BLaER1 treated with 17β-estradiol and CSF1 and Interleukin-3, amounts not matched to agents 10 nM and 100 nM (cell line): ENCODE measurements at regions not wholly inside any gene's neighbourhood (a gene's known extent, or its start where the extent isn't known, plus 50 kb on each side); places are given as distances from the start of the nearest gene placed in this dataset.

Experiments
- H3K27ac ChIP-seq, 11 experiments: shearing (Covaris generic); formaldehyde crosslinking; 2 replicates each; pipeline ENCODE4 v1.8.1; 2022
- H3K27me3 ChIP-seq, 11 experiments: shearing (Covaris generic); formaldehyde crosslinking; 2 replicates each; pipeline ENCODE4 v1.8.1; 2022
- H3K36me3 ChIP-seq, 11 experiments: shearing (Covaris generic); formaldehyde crosslinking; 2 replicates each; pipeline ENCODE4 v1.8.1; 2022
- H3K4me1 ChIP-seq, 10 experiments: shearing (Covaris generic); formaldehyde crosslinking; 2 replicates each; pipeline ENCODE4 v1.8.1; 2022
- H3K4me2 ChIP-seq, 11 experiments: shearing (Covaris generic); formaldehyde crosslinking; 2 replicates each; pipeline ENCODE4 v1.8.1; 2022
- H3K4me3 ChIP-seq, 10 experiments: shearing (Covaris generic); formaldehyde crosslinking; 2 replicates each; pipeline ENCODE4 v1.8.1; 2022
- H3K9ac ChIP-seq, 11 experiments: shearing (Covaris generic); formaldehyde crosslinking; 2 replicates each; pipeline ENCODE4 v1.8.1; 2022
- H3K9me3 ChIP-seq, 11 experiments: shearing (Covaris generic); formaldehyde crosslinking; replicated peaks in 1 of 11; 2 replicates each; pipeline ENCODE4 v1.8.1; 2022
- H4K20me1 ChIP-seq, 11 experiments: shearing (Covaris generic); formaldehyde crosslinking; 2 replicates each; pipeline ENCODE4 v1.8.1; 2022
- Cebpa-rat ChIP-seq, 11 experiments: shearing (Covaris generic); IDR thresholded peaks; 2 replicates each; pipeline ENCODE4 v1.8.1; 2022

- H3K4me1 ChIP-seq = no peaks in the 10 kb centered on the region
- H3K27ac ChIP-seq = no peak overlapping the region
- H3K4me2 ChIP-seq = no peak overlapping the region
- H3K9me3 ChIP-seq = no peaks in the 10 kb centered on the region
- H4K20me1 ChIP-seq = no peaks in the 10 kb centered on the region
- H3K36me3 ChIP-seq = no peaks in the 10 kb centered on the region
- no peak overlapping the region for H3K9ac ChIP-seq
- no peaks in the 10 kb centered on the region for H3K27me3 ChIP-seq
- no peak for TF ChIP-seq Cebpa-rat (IDR thresholded peaks at IDR 0.05)
- no peak overlapping the region for H3K4me3 ChIP-seq
These were observed 51.0 kb downstream of the FAT4 start for GRCh38 chr4:125365731-125366130.

- Histone ChIP-seq H3K27ac (no peak overlapping the region), H3K9me3 (no peaks in the 10 kb centered on the region), H3K4me3 (no peak overlapping the region), H4K20me1 (no peaks in the 10 kb centered on the region), H3K36me3 (no peaks in the 10 kb centered on the region), H3K4me2 (no peak overlapping the region), H3K9ac (no peak overlapping the region), H3K27me3 (no peaks in the 10 kb centered on the region), H3K4me1 (no peaks in the 10 kb centered on the region)
- TF ChIP-seq Cebpa-rat (IDR thresholded peaks at IDR 0.05) = no peak
These were observed 53.4 kb downstream of the FAT4 start for GRCh38 chr4:125368146-125368545.

- no peak overlapping the region for H3K27ac ChIP-seq
- no peak overlapping the region for H3K4me2 ChIP-seq
- H3K4me3 ChIP-seq = no peak overlapping the region
These were observed 53.9 kb downstream of the FAT4 start for GRCh38 chr4:125368671-125369081.

GRCh38 chr4:125369098-125369497, 54.3 kb downstream of the FAT4 start:
- Histone ChIP-seq H3K9me3 (no peaks in the 10 kb centered on the region), H3K9ac (no peak overlapping the region), H3K4me3 (no peak overlapping the region), H3K4me2 (no peak overlapping the region), H3K4me1 (no peaks in the 10 kb centered on the region), H3K27ac (no peak overlapping the region), H3K27me3 (no peaks in the 10 kb centered on the region), H4K20me1 (no peaks in the 10 kb centered on the region), H3K36me3 (no peaks in the 10 kb centered on the region)
- TF ChIP-seq Cebpa-rat (IDR thresholded peaks at IDR 0.05) = no peak

More at GRCh38 chr4:125368671-125369081, 53.9 kb downstream of the FAT4 start:
- Histone ChIP-seq H3K27me3 (no peaks in the 10 kb centered on the region), H3K36me3 (no peaks in the 10 kb centered on the region), H3K4me1 (no peaks in the 10 kb centered on the region), H4K20me1 (no peaks in the 10 kb centered on the region), H3K9ac (no peak overlapping the region), H3K9me3 (no peaks in the 10 kb centered on the region)
- TF ChIP-seq Cebpa-rat (IDR thresholded peaks at IDR 0.05) = no peak

- H4K20me1 ChIP-seq = no peaks in the 10 kb centered on the region
These were observed 55.7 kb downstream of the FAT4 start for GRCh38 chr4:125370478-125370877.

GRCh38 chr4:125382995-125383394, 68.2 kb downstream of the FAT4 start:
- no peak overlapping the region for H3K4me2 ChIP-seq
- no peak overlapping the region for H3K27ac ChIP-seq
- TF ChIP-seq Cebpa-rat (IDR thresholded peaks at IDR 0.05) = no peak
- no peak overlapping the region for H3K4me3 ChIP-seq
- no peaks in the 10 kb centered on the region for H4K20me1 ChIP-seq
- no peaks in the 10 kb centered on the region for H3K36me3 ChIP-seq
- no peaks in the 10 kb centered on the region for H3K27me3 ChIP-seq
- H3K9ac ChIP-seq = no peak overlapping the region
- no peaks in the 10 kb centered on the region for H3K4me1 ChIP-seq
- no peaks in the 10 kb centered on the region for H3K9me3 ChIP-seq

More at GRCh38 chr4:125370478-125370877, 55.7 kb downstream of the FAT4 start:
- Histone ChIP-seq H3K4me3 (no peak overlapping the region), H3K9ac (no peak overlapping the region), H3K27me3 (no peaks in the 10 kb centered on the region), H3K27ac (no peak overlapping the region), H3K9me3 (no peaks in the 10 kb centered on the region), H3K4me1 (no peaks in the 10 kb centered on the region), H3K4me2 (no peak overlapping the region), H3K36me3 (no peaks in the 10 kb centered on the region)
- TF ChIP-seq Cebpa-rat (IDR thresholded peaks at IDR 0.05) = no peak

GRCh38 chr4:125387770-125388169, 73.0 kb downstream of the FAT4 start:
- no peaks in the 10 kb centered on the region for H3K27me3 ChIP-seq
- no peak overlapping the region for H3K27ac ChIP-seq
- TF ChIP-seq Cebpa-rat (IDR thresholded peaks at IDR 0.05) = no peak
- no peaks in the 10 kb centered on the region for H4K20me1 ChIP-seq
- H3K4me1 ChIP-seq = no peaks in the 10 kb centered on the region
- H3K4me3 ChIP-seq = no peak overlapping the region
- H3K4me2 ChIP-seq = no peak overlapping the region
- H3K9ac ChIP-seq = no peak overlapping the region
- H3K36me3 ChIP-seq = no peaks in the 10 kb centered on the region
- no peaks in the 10 kb centered on the region for H3K9me3 ChIP-seq

GRCh38 chr4:125388613-125389012, 73.9 kb downstream of the FAT4 start:
- no peak overlapping the region for H3K27ac ChIP-seq
- no peaks in the 10 kb centered on the region for H3K4me1 ChIP-seq
- no peak overlapping the region for H3K9ac ChIP-seq
- TF ChIP-seq Cebpa-rat (IDR thresholded peaks at IDR 0.05) = no peak
- H4K20me1 ChIP-seq = no peaks in the 10 kb centered on the region
- no peak overlapping the region for H3K4me3 ChIP-seq
- H3K9me3 ChIP-seq = no peaks in the 10 kb centered on the region
- no peaks in the 10 kb centered on the region for H3K36me3 ChIP-seq
- no peak overlapping the region for H3K4me2 ChIP-seq
- H3K27me3 ChIP-seq = no peaks in the 10 kb centered on the region

- Histone ChIP-seq H3K4me1 (no peaks in the 10 kb centered on the region), H3K4me3 (no peak overlapping the region), H3K4me2 (no peak overlapping the region), H3K9me3 (no peaks in the 10 kb centered on the region), H3K27ac (no peak overlapping the region), H3K36me3 (no peaks in the 10 kb centered on the region), H3K27me3 (no peaks in the 10 kb centered on the region), H3K9ac (no peak overlapping the region), H4K20me1 (no peaks in the 10 kb centered on the region)
- TF ChIP-seq Cebpa-rat (IDR thresholded peaks at IDR 0.05) = no peak
These were observed 75.0 kb downstream of the FAT4 start for GRCh38 chr4:125389713-125390112.

GRCh38 chr4:125390126-125390525, 75.4 kb downstream of the FAT4 start:
- H3K9ac ChIP-seq = no peak overlapping the region
- H3K36me3 ChIP-seq = no peaks in the 10 kb centered on the region
- no peaks in the 10 kb centered on the region for H3K4me1 ChIP-seq
- no peak overlapping the region for H3K4me2 ChIP-seq
- no peak for TF ChIP-seq Cebpa-rat (IDR thresholded peaks at IDR 0.05)
- no peaks in the 10 kb centered on the region for H3K27me3 ChIP-seq
- no peak overlapping the region for H3K4me3 ChIP-seq
- H3K27ac ChIP-seq = no peak overlapping the region
- H4K20me1 ChIP-seq = no peaks in the 10 kb centered on the region
- H3K9me3 ChIP-seq = no peaks in the 10 kb centered on the region

- no peak overlapping the region for H3K4me3 ChIP-seq
- H3K4me2 ChIP-seq = no peak overlapping the region
- H3K36me3 ChIP-seq = no peaks in the 10 kb centered on the region
- no peak overlapping the region for H3K9ac ChIP-seq
- H3K27me3 ChIP-seq = no peaks in the 10 kb centered on the region
- H3K4me1 ChIP-seq = no peaks in the 10 kb centered on the region
- no peak overlapping the region for H3K27ac ChIP-seq
- TF ChIP-seq Cebpa-rat (IDR thresholded peaks at IDR 0.05) = no peak
- no peaks in the 10 kb centered on the region for H3K9me3 ChIP-seq
- H4K20me1 ChIP-seq = no peaks in the 10 kb centered on the region
These were observed 76.0 kb downstream of the FAT4 start for GRCh38 chr4:125390727-125391126.
